ENCODE measurements at regions not wholly inside any gene's neighbourhood (a gene's known extent, or its start where the extent isn't known, plus 50 kb on each side); places are given as distances from the start of the nearest gene placed in this dataset.

GRCh38 chrX:38887222-38887621 lies 86.0 kb downstream of the MID1IP1 start:
- Histone ChIP-seq H3K4me1 (ENCODE audit: control insufficient read depth in 4 of 4, insufficient read depth in 4 of 4, low read length in 3 of 4) (peaks cover 3 to 15% (median 9%) of the 10 kb centered on the region in 4 donors), H3K27ac (ENCODE audit: low read depth in 1 of 2, low read length in 2 of 2) (no peak overlapping the region), H3K9ac (ENCODE audit: low read depth in 1 of 2, low read length in 2 of 2) (no peak overlapping the region), H3K9me3 (ENCODE audit: control insufficient read depth in 4 of 4, low read length in 3 of 4) (no peaks in the 10 kb centered on the region), H3K4me3 (ENCODE audit: low read depth in 1 of 3, low read length in 3 of 3) (no peak overlapping the region), H3K36me3 (ENCODE audit: control insufficient read depth in 4 of 4, insufficient read depth in 3 of 4, low read depth in 1 of 4, low read length in 3 of 4) (no peaks in the 10 kb centered on the region), H3K27me3 (ENCODE audit: control insufficient read depth in 4 of 4, insufficient read depth in 4 of 4, low read length in 3 of 4) (peaks cover 0 to 3% (median 0%) of the 10 kb centered on the region in 4 donors)
- no peak for DNase-seq (ENCODE audit: low spot score)
- 85% methylated on average over 2 of the region's 2 CpGs for WGBS
- no peak for TF ChIP-seq NR2F2 (IDR thresholded peaks at IDR 0.05)
- no peak for TF ChIP-seq SP1 (IDR thresholded peaks at IDR 0.05)
- no peak for TF ChIP-seq HNF4G (IDR thresholded peaks at IDR 0.05)
- TF ChIP-seq GABPA (IDR thresholded peaks at IDR 0.05 in 1 of 2, conservative IDR thresholded peaks at IDR 0.05 in 1 of 2): no peak

- whole genome bisulfite sequencing: 88% methylated on average over 1 of the region's 1 CpG
- Histone ChIP-seq H3K4me1 (ENCODE audit: control insufficient read depth in 4 of 4, insufficient read depth in 4 of 4, low read length in 3 of 4) (peaks cover 3 to 15% (median 9%) of the 10 kb centered on the region in 4 donors), H3K27ac (ENCODE audit: low read depth in 1 of 2, low read length in 2 of 2) (no peak overlapping the region), H3K27me3 (ENCODE audit: control insufficient read depth in 4 of 4, insufficient read depth in 4 of 4, low read length in 3 of 4) (peaks cover 0 to 3% (median 0%) of the 10 kb centered on the region in 4 donors), H3K4me3 (ENCODE audit: low read depth in 1 of 3, low read length in 3 of 3) (no peak overlapping the region), H3K9me3 (ENCODE audit: control insufficient read depth in 4 of 4, low read length in 3 of 4) (no peaks in the 10 kb centered on the region), H3K36me3 (ENCODE audit: control insufficient read depth in 4 of 4, insufficient read depth in 3 of 4, low read depth in 1 of 4, low read length in 3 of 4) (no peaks in the 10 kb centered on the region), H3K9ac (ENCODE audit: low read depth in 1 of 2, low read length in 2 of 2) (no peak overlapping the region)
- no peak for DNase-seq (ENCODE audit: low spot score)
- TF ChIP-seq FOXA2 (IDR thresholded peaks at IDR 0.05) (no peak), HNF4A (conservative IDR thresholded peaks at IDR 0.05) (no peak), YY1 (IDR thresholded peaks at IDR 0.05) (no peak), TAF1 (conservative IDR thresholded peaks at IDR 0.05) (no peak), JUND (IDR thresholded peaks at IDR 0.05) (no peak), RAD21 (IDR thresholded peaks at IDR 0.05) (no peak), RXRA (IDR thresholded peaks at IDR 0.05) (no peak), ZBTB33 (IDR thresholded peaks at IDR 0.05) (no peak), EGR1 (IDR thresholded peaks at IDR 0.05; ENCODE audit: low read depth in 2 of 2) (no peak), FOXA1 (IDR thresholded peaks at IDR 0.05) (no peak), HNF4G (IDR thresholded peaks at IDR 0.05) (no peak), GABPA (IDR thresholded peaks at IDR 0.05 in 1 of 2, conservative IDR thresholded peaks at IDR 0.05 in 1 of 2) (no peak)
- TF ChIP-seq, protein P1, sequence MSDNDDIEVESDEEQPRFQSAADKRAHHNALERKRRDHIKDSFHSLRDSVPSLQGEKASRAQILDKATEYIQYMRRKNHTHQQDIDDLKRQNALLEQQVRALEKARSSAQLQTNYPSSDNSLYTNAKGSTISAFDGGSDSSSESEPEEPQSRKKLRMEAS (IDR thresholded peaks at IDR 0.05): no peak
- TF ChIP-seq, protein P2, sequence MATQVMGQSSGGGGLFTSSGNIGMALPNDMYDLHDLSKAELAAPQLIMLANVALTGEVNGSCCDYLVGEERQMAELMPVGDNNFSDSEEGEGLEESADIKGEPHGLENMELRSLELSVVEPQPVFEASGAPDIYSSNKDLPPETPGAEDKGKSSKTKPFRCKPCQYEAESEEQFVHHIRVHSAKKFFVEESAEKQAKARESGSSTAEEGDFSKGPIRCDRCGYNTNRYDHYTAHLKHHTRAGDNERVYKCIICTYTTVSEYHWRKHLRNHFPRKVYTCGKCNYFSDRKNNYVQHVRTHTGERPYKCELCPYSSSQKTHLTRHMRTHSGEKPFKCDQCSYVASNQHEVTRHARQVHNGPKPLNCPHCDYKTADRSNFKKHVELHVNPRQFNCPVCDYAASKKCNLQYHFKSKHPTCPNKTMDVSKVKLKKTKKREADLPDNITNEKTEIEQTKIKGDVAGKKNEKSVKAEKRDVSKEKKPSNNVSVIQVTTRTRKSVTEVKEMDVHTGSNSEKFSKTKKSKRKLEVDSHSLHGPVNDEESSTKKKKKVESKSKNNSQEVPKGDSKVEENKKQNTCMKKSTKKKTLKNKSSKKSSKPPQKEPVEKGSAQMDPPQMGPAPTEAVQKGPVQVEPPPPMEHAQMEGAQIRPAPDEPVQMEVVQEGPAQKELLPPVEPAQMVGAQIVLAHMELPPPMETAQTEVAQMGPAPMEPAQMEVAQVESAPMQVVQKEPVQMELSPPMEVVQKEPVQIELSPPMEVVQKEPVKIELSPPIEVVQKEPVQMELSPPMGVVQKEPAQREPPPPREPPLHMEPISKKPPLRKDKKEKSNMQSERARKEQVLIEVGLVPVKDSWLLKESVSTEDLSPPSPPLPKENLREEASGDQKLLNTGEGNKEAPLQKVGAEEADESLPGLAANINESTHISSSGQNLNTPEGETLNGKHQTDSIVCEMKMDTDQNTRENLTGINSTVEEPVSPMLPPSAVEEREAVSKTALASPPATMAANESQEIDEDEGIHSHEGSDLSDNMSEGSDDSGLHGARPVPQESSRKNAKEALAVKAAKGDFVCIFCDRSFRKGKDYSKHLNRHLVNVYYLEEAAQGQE (IDR thresholded peaks at IDR 0.05): no peak
- TF ChIP-seq, protein P3, sequence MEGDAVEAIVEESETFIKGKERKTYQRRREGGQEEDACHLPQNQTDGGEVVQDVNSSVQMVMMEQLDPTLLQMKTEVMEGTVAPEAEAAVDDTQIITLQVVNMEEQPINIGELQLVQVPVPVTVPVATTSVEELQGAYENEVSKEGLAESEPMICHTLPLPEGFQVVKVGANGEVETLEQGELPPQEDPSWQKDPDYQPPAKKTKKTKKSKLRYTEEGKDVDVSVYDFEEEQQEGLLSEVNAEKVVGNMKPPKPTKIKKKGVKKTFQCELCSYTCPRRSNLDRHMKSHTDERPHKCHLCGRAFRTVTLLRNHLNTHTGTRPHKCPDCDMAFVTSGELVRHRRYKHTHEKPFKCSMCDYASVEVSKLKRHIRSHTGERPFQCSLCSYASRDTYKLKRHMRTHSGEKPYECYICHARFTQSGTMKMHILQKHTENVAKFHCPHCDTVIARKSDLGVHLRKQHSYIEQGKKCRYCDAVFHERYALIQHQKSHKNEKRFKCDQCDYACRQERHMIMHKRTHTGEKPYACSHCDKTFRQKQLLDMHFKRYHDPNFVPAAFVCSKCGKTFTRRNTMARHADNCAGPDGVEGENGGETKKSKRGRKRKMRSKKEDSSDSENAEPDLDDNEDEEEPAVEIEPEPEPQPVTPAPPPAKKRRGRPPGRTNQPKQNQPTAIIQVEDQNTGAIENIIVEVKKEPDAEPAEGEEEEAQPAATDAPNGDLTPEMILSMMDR (IDR thresholded peaks at IDR 0.05; ENCODE audit: low read depth, low read length, missing input control): no peak
Observed at GRCh38 chrX:38890326-38890725, 89.1 kb downstream of the MID1IP1 start.
